ENCODE measurements at regions not wholly inside any gene's neighbourhood (a gene's known extent, or its start where the extent isn't known, plus 50 kb on each side); places are given as distances from the start of the nearest gene placed in this dataset.

DNA sequence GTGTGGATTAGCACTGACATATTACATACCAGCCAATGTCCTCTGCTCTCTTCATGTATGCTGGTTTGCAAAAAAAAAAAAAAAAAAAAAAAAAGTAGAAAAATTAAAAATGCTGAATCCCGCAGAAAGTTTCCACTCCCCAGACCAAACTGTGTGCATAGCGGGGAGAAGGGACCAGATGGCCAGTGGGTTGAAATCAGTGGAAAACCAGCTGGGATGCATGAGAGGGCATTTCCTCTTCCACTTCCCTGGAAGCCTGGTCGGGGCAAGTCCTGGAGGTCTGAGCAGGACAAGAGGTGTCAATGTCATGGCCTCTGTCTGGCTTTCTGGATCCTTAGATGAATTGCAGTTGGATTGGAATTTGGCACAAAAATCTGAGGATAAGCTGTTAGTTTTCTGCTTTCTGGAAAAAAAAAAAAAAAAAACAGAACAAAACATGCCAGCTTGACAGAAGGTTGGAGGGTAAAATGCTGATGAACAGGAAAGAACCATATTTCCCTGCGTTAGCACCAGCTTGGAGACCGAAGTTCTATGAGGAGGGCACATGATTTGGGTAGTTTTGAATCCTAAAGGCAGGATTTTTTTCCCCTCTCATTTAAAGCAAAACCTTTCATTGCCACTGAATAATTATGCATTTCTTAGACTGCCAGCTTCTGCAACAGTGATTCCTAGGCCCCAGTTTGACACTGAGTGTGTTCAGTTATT lies 941.5 kb upstream of the EEF2KMT start:
- TF ChIP-seq, protein P1, sequence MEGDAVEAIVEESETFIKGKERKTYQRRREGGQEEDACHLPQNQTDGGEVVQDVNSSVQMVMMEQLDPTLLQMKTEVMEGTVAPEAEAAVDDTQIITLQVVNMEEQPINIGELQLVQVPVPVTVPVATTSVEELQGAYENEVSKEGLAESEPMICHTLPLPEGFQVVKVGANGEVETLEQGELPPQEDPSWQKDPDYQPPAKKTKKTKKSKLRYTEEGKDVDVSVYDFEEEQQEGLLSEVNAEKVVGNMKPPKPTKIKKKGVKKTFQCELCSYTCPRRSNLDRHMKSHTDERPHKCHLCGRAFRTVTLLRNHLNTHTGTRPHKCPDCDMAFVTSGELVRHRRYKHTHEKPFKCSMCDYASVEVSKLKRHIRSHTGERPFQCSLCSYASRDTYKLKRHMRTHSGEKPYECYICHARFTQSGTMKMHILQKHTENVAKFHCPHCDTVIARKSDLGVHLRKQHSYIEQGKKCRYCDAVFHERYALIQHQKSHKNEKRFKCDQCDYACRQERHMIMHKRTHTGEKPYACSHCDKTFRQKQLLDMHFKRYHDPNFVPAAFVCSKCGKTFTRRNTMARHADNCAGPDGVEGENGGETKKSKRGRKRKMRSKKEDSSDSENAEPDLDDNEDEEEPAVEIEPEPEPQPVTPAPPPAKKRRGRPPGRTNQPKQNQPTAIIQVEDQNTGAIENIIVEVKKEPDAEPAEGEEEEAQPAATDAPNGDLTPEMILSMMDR (IDR thresholded peaks at IDR 0.05; ENCODE audit: borderline replicate concordance, extremely low read depth, insufficient read depth), result no peak
- Histone ChIP-seq H3K36me3 (ENCODE audit: control insufficient read depth in 2 of 3, insufficient read depth in 3 of 3, low read length in 3 of 3) (no peaks in the 10 kb centered on the region), H3K9me3 (ENCODE audit: control insufficient read depth in 2 of 3, insufficient read depth in 1 of 3, low read length in 3 of 3) (no peaks in the 10 kb centered on the region), H3K4me3 (ENCODE audit: low read length in 3 of 3) (no peak overlapping the region), H3K4me1 (ENCODE audit: control insufficient read depth in 2 of 3, insufficient read depth in 2 of 3, low read depth in 1 of 3, low read length in 3 of 3) (no peaks in the 10 kb centered on the region), H3K9ac (ENCODE audit: low read length in 3 of 3) (no peak overlapping the region), H3K27me3 (ENCODE audit: control insufficient read depth, insufficient read depth, low read length) (no peaks in the 10 kb centered on the region), H3K27ac (ENCODE audit: low read depth in 2 of 2, low read length in 2 of 2) (no peak overlapping the region)
- intact Hi-C loops (cut with DNase I), result no loop called here
- FAIRE-seq (no peak), DNase-seq (no peak)

DNA sequence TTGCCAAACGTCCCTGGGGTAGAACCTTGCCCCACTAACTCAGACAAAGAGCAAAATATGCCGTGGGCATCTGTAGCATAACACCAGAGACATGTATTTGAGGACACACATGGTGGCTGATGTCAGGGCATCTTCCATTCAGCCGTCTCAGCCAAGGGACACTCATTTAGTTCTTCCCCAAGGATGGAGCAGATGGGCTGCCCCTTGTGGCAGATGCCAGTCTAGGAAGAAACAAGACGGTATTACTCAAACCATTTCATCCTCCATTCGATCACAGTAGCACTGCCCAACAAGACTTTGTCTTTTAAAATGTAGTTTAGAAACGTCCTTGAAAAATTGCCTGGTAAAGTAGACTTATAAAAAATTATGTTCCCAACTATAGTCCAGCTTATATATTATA lies 937.6 kb upstream of the EEF2KMT start:
- TF ChIP-seq, protein P1 (IDR thresholded peaks at IDR 0.05; ENCODE audit: borderline replicate concordance, extremely low read depth, insufficient read depth), result no peak

DNA sequence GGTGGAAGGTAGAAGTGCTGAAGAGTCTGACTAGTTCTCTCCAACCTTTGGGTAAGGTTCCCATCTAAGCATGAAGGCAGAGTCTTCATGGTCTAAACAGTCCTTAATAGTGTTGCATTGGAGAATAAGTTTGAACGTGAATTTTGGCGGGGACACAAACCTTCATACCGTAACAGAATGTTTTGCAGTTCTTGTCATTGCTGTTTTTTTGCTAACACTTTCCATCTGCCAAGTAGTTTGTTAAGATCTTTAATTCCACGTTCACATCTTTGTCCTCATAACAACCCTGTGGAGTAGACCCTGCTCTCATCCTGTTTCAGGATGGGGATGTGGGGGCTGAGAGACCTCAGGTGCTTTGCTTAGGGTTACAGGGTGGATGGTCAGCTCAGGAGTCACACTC lies 936.9 kb upstream of the EEF2KMT start:
- Histone ChIP-seq H3K27me3 (ENCODE audit: control insufficient read depth, insufficient read depth, low read length) (no peaks in the 10 kb centered on the region), H3K9me3 (ENCODE audit: control insufficient read depth in 2 of 3, insufficient read depth in 1 of 3, low read length in 3 of 3) (no peaks in the 10 kb centered on the region), H3K4me1 (ENCODE audit: control insufficient read depth in 2 of 3, insufficient read depth in 2 of 3, low read depth in 1 of 3, low read length in 3 of 3) (no peaks in the 10 kb centered on the region), H3K36me3 (ENCODE audit: control insufficient read depth in 2 of 3, insufficient read depth in 3 of 3, low read length in 3 of 3) (no peaks in the 10 kb centered on the region), H3K9ac (ENCODE audit: low read length in 3 of 3) (no peak overlapping the region), H3K4me3 (ENCODE audit: low read length in 3 of 3) (no peak overlapping the region), H3K27ac (ENCODE audit: low read depth in 2 of 2, low read length in 2 of 2) (no peak overlapping the region)
- intact Hi-C loops (cut with DNase I), result no loop called here
- TF ChIP-seq, protein P1 (IDR thresholded peaks at IDR 0.05; ENCODE audit: borderline replicate concordance, extremely low read depth, insufficient read depth), result no peak
- no peak for DNase-seq
- FAIRE-seq, result no peak

More for the DNA sequence above, 937.6 kb upstream of the EEF2KMT start:
- H3K9ac ChIP-seq (ENCODE audit: low read length in 3 of 3), result no peak overlapping the region
- no peak for FAIRE-seq
- H3K4me1 ChIP-seq (ENCODE audit: control insufficient read depth in 2 of 3, insufficient read depth in 2 of 3, low read depth in 1 of 3, low read length in 3 of 3), result no peaks in the 10 kb centered on the region
- no peak overlapping the region for H3K4me3 ChIP-seq (ENCODE audit: low read length in 3 of 3)
- no peaks in the 10 kb centered on the region for H3K27me3 ChIP-seq (ENCODE audit: control insufficient read depth, insufficient read depth, low read length)
- H3K36me3 ChIP-seq (ENCODE audit: control insufficient read depth in 2 of 3, insufficient read depth in 3 of 3, low read length in 3 of 3), result no peaks in the 10 kb centered on the region
- no peak overlapping the region for H3K27ac ChIP-seq (ENCODE audit: low read depth in 2 of 2, low read length in 2 of 2)
- intact Hi-C loops (cut with DNase I), result no loop called here
- no peaks in the 10 kb centered on the region for H3K9me3 ChIP-seq (ENCODE audit: control insufficient read depth in 2 of 3, insufficient read depth in 1 of 3, low read length in 3 of 3)
- no peak for DNase-seq

DNA sequence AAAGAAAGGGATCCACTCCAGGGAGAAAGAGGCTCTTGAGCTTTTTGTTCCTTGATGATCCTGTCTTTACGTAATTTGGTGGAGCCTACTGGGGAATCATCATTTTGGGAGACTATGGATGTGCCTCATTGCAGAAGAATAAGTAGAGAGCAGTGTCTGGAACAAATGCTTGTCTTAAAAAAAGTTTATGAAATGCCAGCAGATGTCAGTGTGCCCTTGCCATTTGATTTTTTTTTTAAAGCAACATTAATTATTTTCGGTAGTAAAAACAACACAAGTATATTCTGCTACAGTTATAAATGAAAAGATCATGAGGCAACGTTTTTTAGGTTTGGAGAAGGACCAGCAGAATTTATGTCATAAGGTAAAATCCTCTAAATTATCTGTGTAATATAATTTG lies 934.8 kb upstream of the EEF2KMT start:
- Histone ChIP-seq H3K9me3 (ENCODE audit: control insufficient read depth in 2 of 3, insufficient read depth in 1 of 3, low read length in 3 of 3) (no peaks in the 10 kb centered on the region), H3K36me3 (ENCODE audit: control insufficient read depth in 2 of 3, insufficient read depth in 3 of 3, low read length in 3 of 3) (no peaks in the 10 kb centered on the region), H3K9ac (ENCODE audit: low read length in 3 of 3) (no peak overlapping the region), H3K27me3 (ENCODE audit: control insufficient read depth, insufficient read depth, low read length) (no peaks in the 10 kb centered on the region), H3K4me1 (ENCODE audit: control insufficient read depth in 2 of 3, insufficient read depth in 2 of 3, low read depth in 1 of 3, low read length in 3 of 3) (no peaks in the 10 kb centered on the region), H3K27ac (ENCODE audit: low read depth in 2 of 2, low read length in 2 of 2) (no peak overlapping the region), H3K4me3 (ENCODE audit: low read length in 3 of 3) (no peak overlapping the region)
- intact Hi-C loops (cut with DNase I), result no loop called here
- no peak for FAIRE-seq
- DNase-seq, result no peak
- TF ChIP-seq, protein P1 (IDR thresholded peaks at IDR 0.05; ENCODE audit: borderline replicate concordance, extremely low read depth, insufficient read depth), result no peak
